Neural cell (in vitro differentiated cells): ENCODE measurements at regions not wholly inside any gene's neighbourhood (a gene's known extent, or its start where the extent isn't known, plus 50 kb on each side); places are given as distances from the start of the nearest gene placed in this dataset.

Experiments
- H2AFZ ChIP-seq: fragments of 200-600, 300-800 bp; sonication (generic), shearing (Covaris generic); 2 replicates; pipeline ENCODE4 v1.6.0; 2014; ENCODE audit warnings: low read depth, mild to moderate bottlenecking, antibody characterized with exemption, low read length, moderate library complexity
- H3F3A ChIP-seq: fragments of 200-600 bp; shearing (Covaris generic); 2 replicates; pipeline ENCODE4 v1.6.1; 2016; ENCODE audit warnings: mild to moderate bottlenecking, moderate library complexity, mixed read lengths, antibody characterized with exemption, low read length; ENCODE audit not compliant: insufficient read depth, poor library complexity, severe bottlenecking
- H3K27ac ChIP-seq: fragments of 200-600, 300-800 bp; sonication (generic), shearing (Covaris generic); 2 replicates; pipeline ENCODE4 v1.5.1; 2014; ENCODE audit warnings: mild to moderate bottlenecking, low read length, moderate library complexity
- H3K27me3 ChIP-seq: fragments of 300-800, 200-600 bp; sonication (generic), shearing (Covaris generic); 2 replicates; pipeline ENCODE4 v1.6.0; 2014; ENCODE audit warnings: mild to moderate bottlenecking, low read depth, low read length, moderate library complexity; ENCODE audit not compliant: insufficient read depth
- H3K36me3 ChIP-seq: fragments of 300-800, 200-600 bp; sonication (generic), shearing (Covaris generic); 2 replicates; pipeline ENCODE4 v1.5.1; 2014; ENCODE audit warnings: mild to moderate bottlenecking, antibody characterized with exemption, low read length, moderate library complexity; ENCODE audit not compliant: insufficient read depth
- H3K4me2 ChIP-seq: fragments of 300-800, 200-600 bp; sonication (generic), shearing (Covaris generic); 2 replicates; pipeline ENCODE4 v1.6.0; 2014; ENCODE audit warnings: mild to moderate bottlenecking, low read length
- H3K4me3 ChIP-seq: fragments of 300-800, 200-600 bp; sonication (generic), shearing (Covaris generic); 2 replicates; pipeline ENCODE4 v1.5.1; 2014; ENCODE audit warnings: mild to moderate bottlenecking, low read length, moderate library complexity
- H3K79me2 ChIP-seq: fragments of 200-600 bp; shearing (Covaris generic); replicated peaks from 2 replicates; pipeline ENCODE4 v1.6.0; 2014; ENCODE audit warnings: mild to moderate bottlenecking, low read length, moderate library complexity; ENCODE audit not compliant: insufficient read depth
- H3K9ac ChIP-seq: fragments of 300-800, 200-600 bp; sonication (generic), shearing (Covaris generic); 2 replicates; pipeline ENCODE4 v1.6.1; 2016; ENCODE audit warnings: mild to moderate bottlenecking, low read length, mixed read lengths
- H3K9me2 ChIP-seq: fragments of 200-600 bp; shearing (Covaris generic); 2 replicates; pipeline ENCODE4 v1.6.1; 2016; ENCODE audit warnings: mild to moderate bottlenecking, low read length, mixed read lengths; ENCODE audit not compliant: insufficient read depth
- H3K9me3 ChIP-seq: fragments of 200-600, 300-800 bp; sonication (generic), shearing (Covaris generic); 2 replicates; pipeline ENCODE4 v1.6.1; 2016; ENCODE audit warnings: mild to moderate bottlenecking, mixed run types, low read length, moderate library complexity, mixed read lengths
- H4K20me1 ChIP-seq: fragments of 200-600 bp; shearing (Covaris generic); 2 replicates; pipeline ENCODE4 v1.6.1; 2016; ENCODE audit warnings: mild to moderate bottlenecking, mixed run types; ENCODE audit not compliant: insufficient read depth
- EP300 ChIP-seq: fragments of 450-650 bp; conservative IDR thresholded peaks from 2 replicates; pipeline ENCODE4 v1.6.1; 2014; ENCODE audit warnings: antibody characterized with exemption, mild to moderate bottlenecking, moderate library complexity; ENCODE audit not compliant: poor library complexity, severe bottlenecking
- EZH2 ChIP-seq: fragments of 200-600, 300-800 bp; shearing (Covaris generic), sonication (generic); IDR thresholded peaks from 2 replicates; pipeline ENCODE4 v1.6.1; 2014; ENCODE audit warnings: antibody characterized with exemption, low read length, borderline replicate concordance, mild to moderate bottlenecking; ENCODE audit not compliant: insufficient read depth, poor library complexity, severe bottlenecking
- MXI1 ChIP-seq: fragments of 450-650 bp; conservative IDR thresholded peaks from 2 replicates; pipeline ENCODE4 v1.6.1; 2014; ENCODE audit warnings: antibody characterized with exemption, mild to moderate bottlenecking; ENCODE audit not compliant: poor library complexity, severe bottlenecking
- POLR2AphosphoS5 ChIP-seq: IDR thresholded peaks from 2 replicates; pipeline ENCODE4 v1.6.1; 2012
- RAD21 ChIP-seq: fragments of 450-650 bp; conservative IDR thresholded peaks from 2 replicates; pipeline ENCODE4 v1.6.1; 2014; ENCODE audit warnings: antibody characterized with exemption, mild to moderate bottlenecking, moderate library complexity
- SMC3 ChIP-seq: fragments of 450-650 bp; conservative IDR thresholded peaks from 2 replicates; pipeline ENCODE4 v1.6.1; 2014; ENCODE audit warnings: antibody characterized with exemption, mild to moderate bottlenecking, moderate library complexity; ENCODE audit not compliant: poor library complexity
- TAF1 ChIP-seq: IDR thresholded peaks from 2 replicates; pipeline ENCODE4 v1.6.1; 2012; ENCODE audit warnings: low read depth
- TF ChIP-seq, protein P1 (sequence below): IDR thresholded peaks from 2 replicates; pipeline ENCODE4 v1.6.1; 2012; ENCODE audit warnings: borderline replicate concordance
- TF ChIP-seq, protein P2 (sequence below): fragments of 450-650 bp; IDR thresholded peaks from 2 replicates; pipeline ENCODE4 v1.5.1; 2014; ENCODE audit warnings: antibody characterized with exemption, mild to moderate bottlenecking, moderate library complexity; ENCODE audit not compliant: poor library complexity, severe bottlenecking

GRCh38 chr5:155229135-155229534 lies 215.6 kb downstream of the KIF4B start:
- H3F3A ChIP-seq: no peaks in the 10 kb centered on the region
- no peak for TF ChIP-seq EP300
- no peak for TF ChIP-seq TAF1
- no peak for TF ChIP-seq RAD21
- no peak for TF ChIP-seq MXI1
- no peak for TF ChIP-seq POLR2AphosphoS5
- TF ChIP-seq, protein P1, sequence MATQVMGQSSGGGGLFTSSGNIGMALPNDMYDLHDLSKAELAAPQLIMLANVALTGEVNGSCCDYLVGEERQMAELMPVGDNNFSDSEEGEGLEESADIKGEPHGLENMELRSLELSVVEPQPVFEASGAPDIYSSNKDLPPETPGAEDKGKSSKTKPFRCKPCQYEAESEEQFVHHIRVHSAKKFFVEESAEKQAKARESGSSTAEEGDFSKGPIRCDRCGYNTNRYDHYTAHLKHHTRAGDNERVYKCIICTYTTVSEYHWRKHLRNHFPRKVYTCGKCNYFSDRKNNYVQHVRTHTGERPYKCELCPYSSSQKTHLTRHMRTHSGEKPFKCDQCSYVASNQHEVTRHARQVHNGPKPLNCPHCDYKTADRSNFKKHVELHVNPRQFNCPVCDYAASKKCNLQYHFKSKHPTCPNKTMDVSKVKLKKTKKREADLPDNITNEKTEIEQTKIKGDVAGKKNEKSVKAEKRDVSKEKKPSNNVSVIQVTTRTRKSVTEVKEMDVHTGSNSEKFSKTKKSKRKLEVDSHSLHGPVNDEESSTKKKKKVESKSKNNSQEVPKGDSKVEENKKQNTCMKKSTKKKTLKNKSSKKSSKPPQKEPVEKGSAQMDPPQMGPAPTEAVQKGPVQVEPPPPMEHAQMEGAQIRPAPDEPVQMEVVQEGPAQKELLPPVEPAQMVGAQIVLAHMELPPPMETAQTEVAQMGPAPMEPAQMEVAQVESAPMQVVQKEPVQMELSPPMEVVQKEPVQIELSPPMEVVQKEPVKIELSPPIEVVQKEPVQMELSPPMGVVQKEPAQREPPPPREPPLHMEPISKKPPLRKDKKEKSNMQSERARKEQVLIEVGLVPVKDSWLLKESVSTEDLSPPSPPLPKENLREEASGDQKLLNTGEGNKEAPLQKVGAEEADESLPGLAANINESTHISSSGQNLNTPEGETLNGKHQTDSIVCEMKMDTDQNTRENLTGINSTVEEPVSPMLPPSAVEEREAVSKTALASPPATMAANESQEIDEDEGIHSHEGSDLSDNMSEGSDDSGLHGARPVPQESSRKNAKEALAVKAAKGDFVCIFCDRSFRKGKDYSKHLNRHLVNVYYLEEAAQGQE: no peak
- no peak for TF ChIP-seq SMC3
- TF ChIP-seq, protein P2, sequence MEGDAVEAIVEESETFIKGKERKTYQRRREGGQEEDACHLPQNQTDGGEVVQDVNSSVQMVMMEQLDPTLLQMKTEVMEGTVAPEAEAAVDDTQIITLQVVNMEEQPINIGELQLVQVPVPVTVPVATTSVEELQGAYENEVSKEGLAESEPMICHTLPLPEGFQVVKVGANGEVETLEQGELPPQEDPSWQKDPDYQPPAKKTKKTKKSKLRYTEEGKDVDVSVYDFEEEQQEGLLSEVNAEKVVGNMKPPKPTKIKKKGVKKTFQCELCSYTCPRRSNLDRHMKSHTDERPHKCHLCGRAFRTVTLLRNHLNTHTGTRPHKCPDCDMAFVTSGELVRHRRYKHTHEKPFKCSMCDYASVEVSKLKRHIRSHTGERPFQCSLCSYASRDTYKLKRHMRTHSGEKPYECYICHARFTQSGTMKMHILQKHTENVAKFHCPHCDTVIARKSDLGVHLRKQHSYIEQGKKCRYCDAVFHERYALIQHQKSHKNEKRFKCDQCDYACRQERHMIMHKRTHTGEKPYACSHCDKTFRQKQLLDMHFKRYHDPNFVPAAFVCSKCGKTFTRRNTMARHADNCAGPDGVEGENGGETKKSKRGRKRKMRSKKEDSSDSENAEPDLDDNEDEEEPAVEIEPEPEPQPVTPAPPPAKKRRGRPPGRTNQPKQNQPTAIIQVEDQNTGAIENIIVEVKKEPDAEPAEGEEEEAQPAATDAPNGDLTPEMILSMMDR: no peak
- TF ChIP-seq EZH2: no peak
- no peaks in the 10 kb centered on the region for H3K9me2 ChIP-seq
- no peaks in the 10 kb centered on the region for H3K9me3 ChIP-seq
- H3K27ac ChIP-seq: no peak overlapping the region
- H3K27me3 ChIP-seq: no peaks in the 10 kb centered on the region
- no peak overlapping the region for H3K4me2 ChIP-seq
- no peaks in the 10 kb centered on the region for H3K36me3 ChIP-seq
- no peaks in the 10 kb centered on the region for H3K79me2 ChIP-seq
- no peak overlapping the region for H3K4me3 ChIP-seq
- H4K20me1 ChIP-seq: no peaks in the 10 kb centered on the region
- no peak overlapping the region for H2AFZ ChIP-seq
- no peak overlapping the region for H3K9ac ChIP-seq

- H3K9me2 ChIP-seq: no peaks in the 10 kb centered on the region
- no peak overlapping the region for H3K4me3 ChIP-seq
- no peaks in the 10 kb centered on the region for H3K27me3 ChIP-seq
- H3K27ac ChIP-seq: no peak overlapping the region
- H3K36me3 ChIP-seq: no peaks in the 10 kb centered on the region
- H3K79me2 ChIP-seq: no peaks in the 10 kb centered on the region
- H3K4me2 ChIP-seq: no peak overlapping the region
- no peaks in the 10 kb centered on the region for H4K20me1 ChIP-seq
- H3F3A ChIP-seq: no peaks in the 10 kb centered on the region
- TF ChIP-seq, protein P2: no peak
- no peak for TF ChIP-seq TAF1
- TF ChIP-seq SMC3: no peak
- TF ChIP-seq EZH2: no peak
- TF ChIP-seq RAD21: no peak
- TF ChIP-seq POLR2AphosphoS5: no peak
- TF ChIP-seq, protein P1: no peak
- TF ChIP-seq EP300: no peak
- TF ChIP-seq MXI1: no peak
- H2AFZ ChIP-seq: no peak overlapping the region
- no peak overlapping the region for H3K9ac ChIP-seq
- H3K9me3 ChIP-seq: no peaks in the 10 kb centered on the region
Observed at GRCh38 chr5:155239803-155240202, 226.2 kb downstream of the KIF4B start.
